Vagina (tissue), 2 donors: ENCODE measurements at regions not wholly inside any gene's neighbourhood (a gene's known extent, or its start where the extent isn't known, plus 50 kb on each side); places are given as distances from the start of the nearest gene placed in this dataset.

Experiments
- POLR2A ChIP-seq, 2 donors: fragments of 450-650 bp; IDR thresholded peaks; one replicate each; pipeline ENCODE4 v1.6.1; 2017; ENCODE audit warnings: antibody characterized with exemption in 2 of 2, mild to moderate bottlenecking in 2 of 2, moderate library complexity in 2 of 2
- POLR2AphosphoS5 ChIP-seq, 2 donors: sonication (generic); formaldehyde crosslinking; IDR thresholded peaks; one replicate each; pipeline ENCODE4 v1.9.0; 2017; ENCODE audit warnings: antibody characterized with exemption in 2 of 2, mild to moderate bottlenecking in 2 of 2, low read depth in 1 of 2; ENCODE audit not compliant: insufficient read depth in 1 of 2
- TF ChIP-seq, protein P1 (sequence below), 3 experiments: fragments of 450-650 bp in 2 of 3; fragments of 200-600 bp in 1 of 3; sonication (generic) in 1 of 3; IDR thresholded peaks; one replicate each; pipeline ENCODE4 v1.5.1; 2017 to 2019; ENCODE audit warnings: antibody characterized with exemption in 3 of 3, mild to moderate bottlenecking in 2 of 3, moderate library complexity in 2 of 3

- TF ChIP-seq, protein P1, sequence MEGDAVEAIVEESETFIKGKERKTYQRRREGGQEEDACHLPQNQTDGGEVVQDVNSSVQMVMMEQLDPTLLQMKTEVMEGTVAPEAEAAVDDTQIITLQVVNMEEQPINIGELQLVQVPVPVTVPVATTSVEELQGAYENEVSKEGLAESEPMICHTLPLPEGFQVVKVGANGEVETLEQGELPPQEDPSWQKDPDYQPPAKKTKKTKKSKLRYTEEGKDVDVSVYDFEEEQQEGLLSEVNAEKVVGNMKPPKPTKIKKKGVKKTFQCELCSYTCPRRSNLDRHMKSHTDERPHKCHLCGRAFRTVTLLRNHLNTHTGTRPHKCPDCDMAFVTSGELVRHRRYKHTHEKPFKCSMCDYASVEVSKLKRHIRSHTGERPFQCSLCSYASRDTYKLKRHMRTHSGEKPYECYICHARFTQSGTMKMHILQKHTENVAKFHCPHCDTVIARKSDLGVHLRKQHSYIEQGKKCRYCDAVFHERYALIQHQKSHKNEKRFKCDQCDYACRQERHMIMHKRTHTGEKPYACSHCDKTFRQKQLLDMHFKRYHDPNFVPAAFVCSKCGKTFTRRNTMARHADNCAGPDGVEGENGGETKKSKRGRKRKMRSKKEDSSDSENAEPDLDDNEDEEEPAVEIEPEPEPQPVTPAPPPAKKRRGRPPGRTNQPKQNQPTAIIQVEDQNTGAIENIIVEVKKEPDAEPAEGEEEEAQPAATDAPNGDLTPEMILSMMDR (IDR thresholded peaks at IDR 0.05): no peak
- TF ChIP-seq POLR2A (IDR thresholded peaks at IDR 0.05) (no peak), POLR2AphosphoS5 (IDR thresholded peaks at IDR 0.05; ENCODE audit: insufficient read depth in 1 of 2, low read depth in 1 of 2) (no peak)
Observed at GRCh38 chrX:69369999-69370398, 134.1 kb upstream of the NALF2 start.
